ENCODE measurements at regions not wholly inside any gene's neighbourhood (a gene's known extent, or its start where the extent isn't known, plus 50 kb on each side); places are given as distances from the start of the nearest gene placed in this dataset.

DNA sequence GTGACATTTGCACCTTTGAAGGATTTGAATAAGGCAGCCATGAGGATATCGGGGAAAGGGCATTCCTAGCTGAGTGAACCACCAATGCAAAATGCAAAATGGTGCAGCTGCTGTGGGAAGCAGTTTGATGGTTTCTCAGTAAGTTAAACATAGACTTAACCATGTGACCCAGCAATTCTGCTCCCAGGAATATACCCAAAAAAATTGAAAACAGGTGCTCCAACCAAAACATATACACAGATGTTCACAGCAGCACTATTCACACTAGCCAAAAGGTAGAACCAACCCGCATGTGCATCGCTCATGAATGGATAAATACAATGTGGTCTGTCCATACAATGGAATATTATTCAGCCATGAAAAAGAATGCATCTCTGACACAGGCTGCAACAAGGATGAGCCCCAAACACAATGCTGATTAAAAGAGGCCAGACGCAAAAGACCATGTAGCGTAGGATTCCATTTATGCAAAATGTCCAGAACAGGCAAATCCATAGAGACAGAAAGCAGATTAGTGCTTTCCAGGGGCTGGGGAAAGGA is 215.0 kb upstream of the MYL2 start:
- Histone ChIP-seq H3K27ac (ENCODE audit: low read length) (no peak overlapping the region), H3K9me2 (replicated peaks; ENCODE audit: insufficient read depth, low read length) (no peaks in the 10 kb centered on the region), H3K9me3 (replicated peaks; ENCODE audit: insufficient read depth, low read length) (no peaks in the 10 kb centered on the region), H3K27me3 (replicated peaks; ENCODE audit: insufficient read depth, low read length) (no peaks in the 10 kb centered on the region), H3K4me1 (ENCODE audit: low read length) (no peaks in the 10 kb centered on the region), H4K20me1 (ENCODE audit: insufficient read depth, low read length) (no peaks in the 10 kb centered on the region), H3F3A (ENCODE audit: insufficient read depth, low read length) (no peaks in the 10 kb centered on the region), H3K4me2 (ENCODE audit: low read depth, low read length) (no peak overlapping the region), H3K4me3 (ENCODE audit: low read length) (no peak overlapping the region), H3K79me2 (ENCODE audit: low read length) (no peaks in the 10 kb centered on the region), H3K36me3 (replicated peaks; ENCODE audit: insufficient read depth, low read length) (no peaks in the 10 kb centered on the region), H3K9ac (ENCODE audit: low read length) (no peak overlapping the region), H2AFZ (ENCODE audit: low read length) (no peak overlapping the region)
- DNase-seq: no peak
- TF ChIP-seq EZH2phosphoT487 (IDR thresholded peaks at IDR 0.05; ENCODE audit: low read length) (no peak), EZH2 (optimal IDR thresholded peaks at IDR 0.05; ENCODE audit: low read depth, low read length) (no peak)
- TF ChIP-seq, protein P1, sequence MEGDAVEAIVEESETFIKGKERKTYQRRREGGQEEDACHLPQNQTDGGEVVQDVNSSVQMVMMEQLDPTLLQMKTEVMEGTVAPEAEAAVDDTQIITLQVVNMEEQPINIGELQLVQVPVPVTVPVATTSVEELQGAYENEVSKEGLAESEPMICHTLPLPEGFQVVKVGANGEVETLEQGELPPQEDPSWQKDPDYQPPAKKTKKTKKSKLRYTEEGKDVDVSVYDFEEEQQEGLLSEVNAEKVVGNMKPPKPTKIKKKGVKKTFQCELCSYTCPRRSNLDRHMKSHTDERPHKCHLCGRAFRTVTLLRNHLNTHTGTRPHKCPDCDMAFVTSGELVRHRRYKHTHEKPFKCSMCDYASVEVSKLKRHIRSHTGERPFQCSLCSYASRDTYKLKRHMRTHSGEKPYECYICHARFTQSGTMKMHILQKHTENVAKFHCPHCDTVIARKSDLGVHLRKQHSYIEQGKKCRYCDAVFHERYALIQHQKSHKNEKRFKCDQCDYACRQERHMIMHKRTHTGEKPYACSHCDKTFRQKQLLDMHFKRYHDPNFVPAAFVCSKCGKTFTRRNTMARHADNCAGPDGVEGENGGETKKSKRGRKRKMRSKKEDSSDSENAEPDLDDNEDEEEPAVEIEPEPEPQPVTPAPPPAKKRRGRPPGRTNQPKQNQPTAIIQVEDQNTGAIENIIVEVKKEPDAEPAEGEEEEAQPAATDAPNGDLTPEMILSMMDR (IDR thresholded peaks at IDR 0.05; ENCODE audit: low read length): no peak

DNA sequence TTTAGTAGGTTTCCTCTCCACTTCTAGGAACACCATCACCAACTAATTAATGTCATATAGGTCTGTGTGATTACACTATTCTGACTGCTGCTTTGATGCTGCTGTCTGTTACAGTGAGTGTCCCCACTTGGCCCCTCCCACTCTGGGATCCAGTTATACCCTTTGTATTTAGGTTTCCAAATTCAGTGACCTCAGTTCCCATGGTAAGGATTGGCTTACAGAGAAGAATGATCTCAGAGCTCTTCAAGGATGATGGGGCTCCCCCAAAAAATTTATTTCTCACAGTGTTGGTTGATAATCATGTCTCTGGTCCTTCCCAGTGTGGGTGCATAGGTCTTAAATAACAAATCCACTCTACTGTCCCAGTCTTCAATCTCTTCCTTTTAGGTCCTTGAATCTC is 210.0 kb upstream of the MYL2 start:
- no peaks in the 10 kb centered on the region for H3K9me3 ChIP-seq (replicated peaks; ENCODE audit: insufficient read depth, low read length)
- H3K4me3 ChIP-seq (ENCODE audit: low read length): no peak overlapping the region
- no peak for DNase-seq
- H3K4me2 ChIP-seq (ENCODE audit: low read depth, low read length): no peak overlapping the region
- H3K27me3 ChIP-seq (replicated peaks; ENCODE audit: insufficient read depth, low read length): no peaks in the 10 kb centered on the region
- H3K79me2 ChIP-seq (ENCODE audit: low read length): no peaks in the 10 kb centered on the region
- no peaks in the 10 kb centered on the region for H3F3A ChIP-seq (ENCODE audit: insufficient read depth, low read length)
- no peak overlapping the region for H3K27ac ChIP-seq (ENCODE audit: low read length)
- no peak overlapping the region for H3K9ac ChIP-seq (ENCODE audit: low read length)
- H4K20me1 ChIP-seq (ENCODE audit: insufficient read depth, low read length): no peaks in the 10 kb centered on the region
- TF ChIP-seq EZH2phosphoT487 (IDR thresholded peaks at IDR 0.05; ENCODE audit: low read length): no peak
- TF ChIP-seq, protein P1 (IDR thresholded peaks at IDR 0.05; ENCODE audit: low read length): no peak
- no peak for TF ChIP-seq EZH2 (optimal IDR thresholded peaks at IDR 0.05; ENCODE audit: low read depth, low read length)
- no peaks in the 10 kb centered on the region for H3K36me3 ChIP-seq (replicated peaks; ENCODE audit: insufficient read depth, low read length)
- no peaks in the 10 kb centered on the region for H3K9me2 ChIP-seq (replicated peaks; ENCODE audit: insufficient read depth, low read length)
- no peak overlapping the region for H2AFZ ChIP-seq (ENCODE audit: low read length)
- H3K4me1 ChIP-seq (ENCODE audit: low read length): no peaks in the 10 kb centered on the region

DNA sequence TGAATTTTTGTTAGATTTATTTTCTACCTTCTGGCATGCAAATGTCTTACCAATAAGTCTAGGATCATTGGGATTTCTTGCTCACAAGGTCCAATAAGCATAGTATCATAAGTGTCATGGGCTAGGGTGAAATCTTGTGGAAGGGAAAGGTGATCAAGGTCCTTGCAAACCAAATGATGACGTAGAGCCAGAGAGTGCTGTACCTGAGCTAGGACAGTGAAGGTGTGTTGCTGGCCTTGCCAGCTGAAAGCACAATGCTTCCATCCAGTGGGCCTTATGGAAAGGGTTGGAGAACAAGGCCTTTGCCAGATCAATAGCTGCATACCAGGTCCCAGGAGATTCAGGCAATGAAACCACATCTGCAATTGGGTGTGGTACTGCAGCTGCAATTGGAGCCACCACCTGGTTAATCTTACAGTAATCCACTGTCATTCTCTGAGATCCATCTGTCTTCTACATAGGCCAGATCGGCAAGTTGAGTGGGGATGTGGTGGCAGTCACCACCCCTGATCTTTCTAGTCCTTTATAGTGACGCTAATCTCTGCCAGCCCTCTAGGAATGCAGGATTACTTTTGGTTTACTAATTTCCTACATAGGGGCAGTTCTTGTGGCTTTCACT is 208.9 kb upstream of the MYL2 start:
- no peaks in the 10 kb centered on the region for H3K79me2 ChIP-seq (ENCODE audit: low read length)
- no peaks in the 10 kb centered on the region for H3K36me3 ChIP-seq (replicated peaks; ENCODE audit: insufficient read depth, low read length)
- H3K27ac ChIP-seq (ENCODE audit: low read length): no peak overlapping the region
- H3K9ac ChIP-seq (ENCODE audit: low read length): no peak overlapping the region
- H2AFZ ChIP-seq (ENCODE audit: low read length): no peak overlapping the region
- no peaks in the 10 kb centered on the region for H3K9me2 ChIP-seq (replicated peaks; ENCODE audit: insufficient read depth, low read length)
- no peaks in the 10 kb centered on the region for H4K20me1 ChIP-seq (ENCODE audit: insufficient read depth, low read length)
- DNase-seq: no peak
- no peaks in the 10 kb centered on the region for H3K4me1 ChIP-seq (ENCODE audit: low read length)
- H3K9me3 ChIP-seq (replicated peaks; ENCODE audit: insufficient read depth, low read length): no peaks in the 10 kb centered on the region
- TF ChIP-seq EZH2 (optimal IDR thresholded peaks at IDR 0.05; ENCODE audit: low read depth, low read length): no peak
- TF ChIP-seq EZH2phosphoT487 (IDR thresholded peaks at IDR 0.05; ENCODE audit: low read length): no peak
- TF ChIP-seq, protein P1 (IDR thresholded peaks at IDR 0.05; ENCODE audit: low read length): no peak
- no peak overlapping the region for H3K4me3 ChIP-seq (ENCODE audit: low read length)
- no peak overlapping the region for H3K4me2 ChIP-seq (ENCODE audit: low read depth, low read length)
- H3F3A ChIP-seq (ENCODE audit: insufficient read depth, low read length): no peaks in the 10 kb centered on the region
- no peaks in the 10 kb centered on the region for H3K27me3 ChIP-seq (replicated peaks; ENCODE audit: insufficient read depth, low read length)

All from MM.1S (cell line).